ENCODE measurements at regions not wholly inside any gene's neighbourhood (a gene's known extent, or its start where the extent isn't known, plus 50 kb on each side); places are given as distances from the start of the nearest gene placed in this dataset.

DNA sequence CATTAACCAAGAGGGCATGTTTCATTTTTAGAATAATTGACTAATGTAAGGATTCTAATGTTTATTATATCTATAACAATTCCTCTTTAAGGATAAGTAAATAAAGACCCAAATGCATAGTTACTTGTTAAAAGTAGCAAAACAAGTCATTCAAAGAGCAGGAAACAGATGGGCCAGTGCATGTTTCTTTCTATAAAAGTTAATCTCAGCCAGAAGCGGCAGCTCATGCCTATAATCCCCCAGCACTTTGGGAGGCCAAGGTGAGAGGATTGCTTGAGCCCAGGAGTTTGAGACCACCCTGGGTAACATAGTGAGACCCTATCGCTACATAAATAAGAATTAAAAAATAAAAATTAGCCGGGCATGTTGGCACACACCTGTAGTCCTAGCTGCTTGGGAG lies 391.0 kb upstream of the RGS6 start:
- DNase-seq: no peak
- intact Hi-C loops (cut with DNase I): no loop called here
- H3K4me1 ChIP-seq: peaks cover 8% of the 10 kb centered on the region
- no peak overlapping the region for H3K27ac ChIP-seq
- TF ChIP-seq, protein P1, sequence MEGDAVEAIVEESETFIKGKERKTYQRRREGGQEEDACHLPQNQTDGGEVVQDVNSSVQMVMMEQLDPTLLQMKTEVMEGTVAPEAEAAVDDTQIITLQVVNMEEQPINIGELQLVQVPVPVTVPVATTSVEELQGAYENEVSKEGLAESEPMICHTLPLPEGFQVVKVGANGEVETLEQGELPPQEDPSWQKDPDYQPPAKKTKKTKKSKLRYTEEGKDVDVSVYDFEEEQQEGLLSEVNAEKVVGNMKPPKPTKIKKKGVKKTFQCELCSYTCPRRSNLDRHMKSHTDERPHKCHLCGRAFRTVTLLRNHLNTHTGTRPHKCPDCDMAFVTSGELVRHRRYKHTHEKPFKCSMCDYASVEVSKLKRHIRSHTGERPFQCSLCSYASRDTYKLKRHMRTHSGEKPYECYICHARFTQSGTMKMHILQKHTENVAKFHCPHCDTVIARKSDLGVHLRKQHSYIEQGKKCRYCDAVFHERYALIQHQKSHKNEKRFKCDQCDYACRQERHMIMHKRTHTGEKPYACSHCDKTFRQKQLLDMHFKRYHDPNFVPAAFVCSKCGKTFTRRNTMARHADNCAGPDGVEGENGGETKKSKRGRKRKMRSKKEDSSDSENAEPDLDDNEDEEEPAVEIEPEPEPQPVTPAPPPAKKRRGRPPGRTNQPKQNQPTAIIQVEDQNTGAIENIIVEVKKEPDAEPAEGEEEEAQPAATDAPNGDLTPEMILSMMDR (IDR thresholded peaks at IDR 0.05): no peak
- no peak for TF ChIP-seq POLR2A (IDR thresholded peaks at IDR 0.05)
- H3K9me3 ChIP-seq: no peaks in the 10 kb centered on the region
- H3K4me3 ChIP-seq: no peak overlapping the region
- H3K36me3 ChIP-seq (replicated peaks in 1 of 2; ENCODE audit: insufficient read depth in 1 of 2, low read depth in 2 of 2): no peaks in the 10 kb centered on the region
- 92 to 98% methylated on average over 3 of the region's 3 CpGs for WGBS, 2 donors
- ATAC-seq: no peak
- no peaks in the 10 kb centered on the region for H3K27me3 ChIP-seq

GRCh38 chr14:71541973-71542690 lies 390.1 kb upstream of the RGS6 start:
- Histone ChIP-seq H3K27ac (no peak overlapping the region), H3K4me1 (peaks cover 3% of the 10 kb centered on the region), H3K4me3 (no peak overlapping the region), H3K9me3 (no peaks in the 10 kb centered on the region), H3K36me3 (replicated peaks in 1 of 2; ENCODE audit: insufficient read depth in 1 of 2, low read depth in 2 of 2) (no peaks in the 10 kb centered on the region), H3K27me3 (no peaks in the 10 kb centered on the region)
- no peak for DNase-seq
- 80 to 87% methylated on average over 5 of the region's 5 CpGs for WGBS, 2 donors
- ATAC-seq: no peak
- TF ChIP-seq, protein P1 (IDR thresholded peaks at IDR 0.05): no peak
- TF ChIP-seq POLR2A (IDR thresholded peaks at IDR 0.05): no peak
- intact Hi-C loops (cut with DNase I): no loop called here

DNA sequence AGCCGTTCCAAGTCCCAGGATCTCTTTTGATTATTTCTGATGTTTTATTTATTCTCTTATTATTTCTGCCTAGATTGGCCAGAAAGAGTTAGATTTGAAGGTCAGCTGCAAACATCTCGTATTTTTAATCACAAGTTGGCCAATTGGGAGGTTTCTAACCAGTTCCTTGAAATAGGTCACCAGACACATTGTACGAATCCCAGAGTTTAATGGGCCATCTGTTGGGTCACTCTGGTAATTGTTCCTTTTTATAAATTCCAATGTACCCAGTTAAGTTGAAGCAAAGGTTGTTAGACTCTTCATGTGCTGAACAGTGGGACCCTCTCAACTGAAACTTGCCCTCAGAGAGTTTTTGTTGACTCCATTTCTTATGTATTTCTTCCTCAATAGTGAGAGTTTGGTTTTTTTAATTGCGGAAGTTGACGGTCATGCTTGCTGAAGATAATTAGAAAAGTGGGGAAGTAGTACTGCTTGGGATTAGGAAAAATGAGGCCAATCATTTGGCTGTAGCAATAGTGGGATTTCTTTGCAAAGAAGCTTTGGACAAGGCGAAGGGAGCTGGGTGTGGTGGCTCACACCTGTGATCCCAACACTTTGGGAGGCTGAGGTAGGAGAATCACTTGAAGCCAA lies 382.7 kb upstream of the RGS6 start:
- 91 to 94% methylated on average over 6 of the region's 6 CpGs for WGBS, 2 donors
- H3K4me3 ChIP-seq: no peak overlapping the region
- intact Hi-C loops (cut with DNase I): no loop called here

DNA sequence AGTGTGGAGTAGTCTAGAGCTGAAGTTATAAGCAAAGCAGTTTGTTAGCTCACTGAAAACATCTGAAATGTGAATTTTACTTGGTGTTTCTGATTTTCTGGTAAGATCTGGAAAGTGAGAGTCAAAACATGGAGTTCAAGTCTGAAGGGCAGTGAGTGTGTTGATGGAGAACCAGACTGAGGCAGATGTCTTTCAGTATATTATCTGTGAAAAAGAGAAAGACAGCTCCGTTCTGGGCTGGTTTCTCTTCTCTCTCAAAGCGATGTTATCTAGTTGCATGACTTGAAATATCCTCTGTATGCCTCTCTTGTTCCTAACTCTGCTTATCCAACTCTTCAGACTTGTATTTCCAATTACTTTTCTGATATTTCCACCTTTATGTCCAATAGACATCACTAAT lies 381.9 kb upstream of the RGS6 start:
- H3K4me3 ChIP-seq: no peak overlapping the region
- no peaks in the 10 kb centered on the region for H3K36me3 ChIP-seq (replicated peaks in 1 of 2; ENCODE audit: insufficient read depth in 1 of 2, low read depth in 2 of 2)
- no peak for DNase-seq
- intact Hi-C loops (cut with DNase I): no loop called here
- H3K4me1 ChIP-seq: peaks cover 3% of the 10 kb centered on the region
- no peaks in the 10 kb centered on the region for H3K9me3 ChIP-seq
- no peak for ATAC-seq
- H3K27me3 ChIP-seq: no peaks in the 10 kb centered on the region
- TF ChIP-seq POLR2A (IDR thresholded peaks at IDR 0.05): no peak
- TF ChIP-seq, protein P1 (IDR thresholded peaks at IDR 0.05): no peak
- no peak overlapping the region for H3K27ac ChIP-seq
- WGBS, 2 donors: 91 to 97% methylated on average over 2 of the region's 2 CpGs

More for the DNA sequence above, 382.7 kb upstream of the RGS6 start:
- Histone ChIP-seq H3K36me3 (replicated peaks in 1 of 2; ENCODE audit: insufficient read depth in 1 of 2, low read depth in 2 of 2) (no peaks in the 10 kb centered on the region), H3K27ac (no peak overlapping the region), H3K27me3 (no peaks in the 10 kb centered on the region), H3K4me1 (no peaks in the 10 kb centered on the region), H3K9me3 (no peaks in the 10 kb centered on the region)
- DNase-seq (no peak), ATAC-seq (no peak)
- TF ChIP-seq, protein P1 (IDR thresholded peaks at IDR 0.05): no peak
- no peak for TF ChIP-seq POLR2A (IDR thresholded peaks at IDR 0.05)

Measured in body of pancreas (tissue), 4 donors.